ENCODE measurements at regions not wholly inside any gene's neighbourhood (a gene's known extent, or its start where the extent isn't known, plus 50 kb on each side); places are given as distances from the start of the nearest gene placed in this dataset.

DNA sequence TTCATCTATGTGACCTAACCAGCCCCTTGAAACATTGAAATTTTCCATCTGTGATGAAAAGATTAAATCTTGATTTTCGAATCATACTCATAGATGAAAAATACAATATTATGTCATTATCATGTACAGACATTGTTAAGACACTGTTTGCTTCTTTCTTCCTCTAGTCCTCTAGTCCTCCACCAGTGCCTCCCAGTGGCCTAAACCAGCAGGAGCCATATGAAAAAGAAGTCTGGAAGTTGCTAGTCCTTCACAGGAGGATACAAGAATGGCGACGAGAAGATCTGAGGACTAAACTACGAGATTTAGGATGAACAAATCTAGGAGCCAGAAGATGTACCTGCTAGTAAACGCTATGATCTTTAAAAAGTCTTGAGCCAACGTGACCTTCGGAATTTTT, 134.1 kb downstream of the SLC17A6 start:
- TF ChIP-seq, protein P1, sequence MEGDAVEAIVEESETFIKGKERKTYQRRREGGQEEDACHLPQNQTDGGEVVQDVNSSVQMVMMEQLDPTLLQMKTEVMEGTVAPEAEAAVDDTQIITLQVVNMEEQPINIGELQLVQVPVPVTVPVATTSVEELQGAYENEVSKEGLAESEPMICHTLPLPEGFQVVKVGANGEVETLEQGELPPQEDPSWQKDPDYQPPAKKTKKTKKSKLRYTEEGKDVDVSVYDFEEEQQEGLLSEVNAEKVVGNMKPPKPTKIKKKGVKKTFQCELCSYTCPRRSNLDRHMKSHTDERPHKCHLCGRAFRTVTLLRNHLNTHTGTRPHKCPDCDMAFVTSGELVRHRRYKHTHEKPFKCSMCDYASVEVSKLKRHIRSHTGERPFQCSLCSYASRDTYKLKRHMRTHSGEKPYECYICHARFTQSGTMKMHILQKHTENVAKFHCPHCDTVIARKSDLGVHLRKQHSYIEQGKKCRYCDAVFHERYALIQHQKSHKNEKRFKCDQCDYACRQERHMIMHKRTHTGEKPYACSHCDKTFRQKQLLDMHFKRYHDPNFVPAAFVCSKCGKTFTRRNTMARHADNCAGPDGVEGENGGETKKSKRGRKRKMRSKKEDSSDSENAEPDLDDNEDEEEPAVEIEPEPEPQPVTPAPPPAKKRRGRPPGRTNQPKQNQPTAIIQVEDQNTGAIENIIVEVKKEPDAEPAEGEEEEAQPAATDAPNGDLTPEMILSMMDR (IDR thresholded peaks at IDR 0.05), result peak in 1 of 6 experiments; percentile 29
- TF ChIP-seq POLR2A (IDR thresholded peaks at IDR 0.05), result no peak

All from esophagus squamous epithelium (tissue), 4 donors.